GM21576 (cell line): ENCODE measurements at regions not wholly inside any gene's neighbourhood (a gene's known extent, or its start where the extent isn't known, plus 50 kb on each side); places are given as distances from the start of the nearest gene placed in this dataset.

ENCODE experiments used
- ATAC-seq: cut with Tn5 transposase; IDR thresholded peaks from one replicate; pipeline ENCODE4 v1.9.1; 2021; ENCODE audit warnings: mild to moderate bottlenecking, moderate library complexity; ENCODE audit not compliant: unreplicated experiment

- ATAC-seq = no peak
These were observed 99.9 kb upstream of the IL6 start for GRCh38 chr7:22627136-22627535.

- ATAC-seq = no peak
These were observed 101.7 kb upstream of the IL6 start for GRCh38 chr7:22625251-22625650.

GRCh38 chr7:22624781-22625180 is 102.2 kb upstream of the IL6 start:
- no peak for ATAC-seq

- ATAC-seq = no peak
These were observed 104.7 kb upstream of the IL6 start for GRCh38 chr7:22622116-22622785.

GRCh38 chr7:22618528-22618927 is 108.5 kb upstream of the IL6 start:
- ATAC-seq = no peak

GRCh38 chr7:22617166-22617565 is 109.8 kb upstream of the IL6 start:
- no peak for ATAC-seq

- no peak for ATAC-seq
These were observed 113.5 kb upstream of the IL6 start for GRCh38 chr7:22613496-22613895.

GRCh38 chr7:22612776-22613175 is 112.8 kb upstream of the STEAP1B start:
- no peak for ATAC-seq

GRCh38 chr7:22611758-22612079 is 111.7 kb upstream of the STEAP1B start:
- no peak for ATAC-seq

GRCh38 chr7:22610951-22611757 is 111.2 kb upstream of the STEAP1B start:
- ATAC-seq = no peak

GRCh38 chr7:22610263-22610662 is 110.3 kb upstream of the STEAP1B start:
- no peak for ATAC-seq

- ATAC-seq = no peak
These were observed 107.2 kb upstream of the STEAP1B start for GRCh38 chr7:22607180-22607579.

GRCh38 chr7:22604246-22604645 is 104.3 kb upstream of the STEAP1B start:
- ATAC-seq = no peak

- ATAC-seq = no peak
These were observed 102.0 kb upstream of the STEAP1B start for GRCh38 chr7:22601812-22602565.

GRCh38 chr7:22601408-22601807 is 101.4 kb upstream of the STEAP1B start:
- ATAC-seq = no peak

- ATAC-seq = no peak
These were observed 101.0 kb upstream of the STEAP1B start for GRCh38 chr7:22601003-22601402.

- ATAC-seq = no peak
These were observed 98.4 kb upstream of the STEAP1B start for GRCh38 chr7:22598318-22598920.

- ATAC-seq = no peak
These were observed 97.9 kb upstream of the STEAP1B start for GRCh38 chr7:22597844-22598243.

GRCh38 chr7:22596763-22597400 is 96.9 kb upstream of the STEAP1B start:
- no peak for ATAC-seq

GRCh38 chr7:22594020-22594419 is 94.0 kb upstream of the STEAP1B start:
- no peak for ATAC-seq

- ATAC-seq = no peak
These were observed 91.3 kb upstream of the STEAP1B start for GRCh38 chr7:22591271-22591670.
